Left forelimb (tissue), 1 donor: ENCODE measurements at regions not wholly inside any gene's neighbourhood (a gene's known extent, or its start where the extent isn't known, plus 50 kb on each side); places are given as distances from the start of the nearest gene placed in this dataset.

ENCODE experiments used
- DNase-seq: peaks from one replicate; pipeline ENCODE4 v3.0.0-alpha.2; 2018; ENCODE audit warnings: low spot score

DNA sequence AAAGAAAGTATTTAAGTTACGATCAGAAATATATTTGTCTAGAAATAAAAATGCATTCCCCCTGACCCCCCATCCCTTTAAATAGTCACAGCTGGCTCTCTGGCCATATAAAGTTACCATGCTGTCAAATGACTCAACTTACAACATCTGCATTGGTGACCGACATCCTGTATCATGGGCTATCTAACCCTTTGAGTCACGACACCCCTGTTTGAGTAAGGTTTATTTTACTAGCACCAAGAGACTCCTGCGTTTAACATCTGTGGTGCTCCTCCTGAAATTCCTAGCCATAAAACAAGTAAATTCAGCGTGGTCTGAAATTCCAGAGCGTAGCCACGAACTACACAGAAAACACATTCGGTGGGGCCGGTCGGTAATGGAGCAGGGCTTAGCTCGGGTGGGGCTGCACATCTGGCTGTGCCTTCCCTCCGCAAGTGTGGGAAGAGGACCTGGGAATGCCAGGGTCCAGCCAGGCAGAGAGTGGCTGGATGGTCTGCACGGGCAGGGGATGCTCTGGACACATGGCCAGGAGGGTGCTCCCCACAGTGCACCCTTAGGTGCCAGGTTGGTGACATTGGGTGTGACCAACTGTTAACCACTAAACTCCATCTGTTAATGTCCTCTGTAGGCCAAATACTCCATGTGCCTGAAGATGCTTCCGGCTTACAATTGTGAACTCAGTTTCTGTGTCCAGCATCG lies 53.0 kb upstream of the CLDN14 start:
- no peak for DNase-seq

DNA sequence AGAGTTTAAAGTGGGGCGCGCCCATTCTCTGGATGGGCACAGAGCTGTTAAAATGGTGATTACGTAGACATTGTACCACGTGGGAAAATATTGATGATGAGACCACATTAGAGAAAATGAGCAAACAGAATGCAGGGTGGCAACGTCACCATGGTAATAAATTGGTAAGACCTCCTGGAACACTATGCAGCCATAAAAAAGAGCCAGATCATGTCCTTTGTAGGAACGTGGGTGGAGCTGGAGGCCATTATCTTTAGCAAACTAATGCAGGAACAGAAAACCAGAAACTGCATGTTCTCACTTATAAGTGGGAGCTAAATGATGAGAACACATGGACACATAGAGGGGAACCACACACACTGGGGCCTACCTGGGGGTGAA lies 53.5 kb upstream of the CLDN14 start:
- DNase-seq, result no peak

DNA sequence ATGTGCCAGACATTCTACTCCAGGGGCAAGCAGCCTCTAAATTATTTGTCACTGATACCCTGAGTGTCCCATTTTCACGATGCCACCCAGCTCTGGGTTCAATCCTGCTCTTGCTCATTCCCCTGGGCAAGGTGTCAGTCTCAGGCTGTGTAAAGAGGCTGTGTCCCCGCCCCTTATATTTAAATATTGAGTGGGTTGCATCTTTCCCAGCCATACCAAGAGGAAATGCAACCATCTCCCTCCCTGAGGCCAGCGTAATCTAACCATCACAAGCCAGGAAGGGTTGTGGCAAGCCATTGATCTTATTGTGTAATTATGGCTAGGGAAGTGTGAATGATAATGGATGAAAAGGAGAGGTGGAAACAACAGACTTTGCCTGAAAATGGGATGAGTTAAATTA lies 54.7 kb upstream of the CLDN14 start:
- DNase-seq, result no peak

DNA sequence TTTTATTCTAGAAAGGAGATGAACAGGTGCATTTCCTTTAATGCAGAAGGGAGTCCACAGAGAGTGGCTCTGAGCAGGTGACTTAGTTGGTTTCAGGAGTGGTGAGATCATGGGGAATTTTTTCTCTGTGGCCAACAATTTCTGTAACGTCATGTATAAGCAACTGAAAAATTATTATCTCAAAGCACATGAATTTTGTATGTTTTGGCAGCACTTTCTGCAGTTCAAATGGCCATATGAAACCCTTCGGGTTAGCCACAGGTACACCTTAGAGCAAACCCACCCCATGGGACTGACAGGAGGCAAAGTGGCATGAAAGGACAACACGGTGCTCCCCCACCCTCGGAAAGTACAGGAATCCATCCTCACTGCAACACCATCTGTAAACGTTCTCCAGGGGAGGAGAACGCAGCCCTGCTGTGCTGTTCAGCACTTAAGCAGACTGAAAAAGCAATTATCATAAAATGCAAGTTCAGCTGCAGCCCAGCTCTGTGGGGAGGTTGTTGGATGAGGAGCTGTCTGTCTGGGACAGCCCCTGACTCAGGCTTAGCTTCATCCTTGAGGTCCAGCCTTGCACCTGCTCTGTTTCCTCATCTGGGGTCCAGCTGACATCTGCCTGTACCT lies 55.8 kb upstream of the CLDN14 start:
- no peak for DNase-seq

DNA sequence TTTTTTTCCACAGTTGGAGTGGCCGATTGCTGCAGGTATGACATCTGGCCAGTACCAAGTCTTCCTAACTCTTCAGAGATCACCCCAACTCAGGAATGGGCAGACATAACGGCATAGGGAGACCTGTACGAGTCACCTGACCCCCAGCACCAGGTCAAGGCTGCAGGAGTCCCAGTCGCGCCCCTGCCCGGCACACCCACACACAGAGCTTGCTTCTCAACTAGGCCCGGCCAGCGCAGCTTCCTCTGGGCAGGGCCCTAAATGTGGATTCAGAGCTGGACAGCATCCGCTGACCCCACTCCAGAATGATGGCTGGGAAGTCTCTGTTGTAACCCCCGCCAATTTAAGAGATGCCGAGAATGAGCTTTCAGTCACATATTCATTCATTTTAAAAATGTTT lies 58.8 kb upstream of the CLDN14 start:
- no peak for DNase-seq

DNA sequence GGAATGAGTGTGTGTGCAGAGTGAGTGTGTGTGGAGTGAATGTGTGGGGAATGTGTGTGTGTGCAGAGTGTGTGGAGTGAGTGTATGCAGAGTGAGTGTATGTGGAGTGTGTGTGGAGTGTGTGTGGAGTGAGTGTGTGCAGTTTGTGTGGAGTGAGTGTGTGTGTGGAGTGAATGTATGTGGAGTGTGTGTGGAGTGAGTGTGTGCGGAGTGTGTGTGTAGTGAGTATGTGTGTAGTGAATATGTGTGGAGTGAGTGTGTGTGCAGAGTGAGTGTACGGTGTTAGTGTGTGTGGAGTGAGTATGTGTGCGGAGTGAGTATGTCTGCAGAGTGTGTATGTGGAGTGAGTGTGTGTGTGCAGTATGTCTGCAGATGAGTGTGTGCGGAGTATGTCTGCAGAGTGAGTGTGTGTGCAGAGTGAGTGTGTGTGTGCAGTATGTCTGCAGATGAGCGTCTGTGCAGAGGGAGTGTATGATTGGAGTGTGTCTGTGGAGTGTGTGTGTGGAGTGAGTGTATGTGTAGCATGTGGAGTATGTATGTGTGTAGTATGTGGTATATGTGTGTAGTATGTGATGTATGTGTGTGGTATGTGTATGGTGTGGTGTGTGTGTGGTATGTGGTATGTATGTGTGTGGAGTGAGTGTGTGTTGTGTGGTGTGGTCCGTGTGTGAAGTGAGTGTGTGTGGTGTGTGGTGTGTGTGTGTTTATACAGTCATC lies 59.7 kb upstream of the CLDN14 start:
- DNase-seq, result no peak

DNA sequence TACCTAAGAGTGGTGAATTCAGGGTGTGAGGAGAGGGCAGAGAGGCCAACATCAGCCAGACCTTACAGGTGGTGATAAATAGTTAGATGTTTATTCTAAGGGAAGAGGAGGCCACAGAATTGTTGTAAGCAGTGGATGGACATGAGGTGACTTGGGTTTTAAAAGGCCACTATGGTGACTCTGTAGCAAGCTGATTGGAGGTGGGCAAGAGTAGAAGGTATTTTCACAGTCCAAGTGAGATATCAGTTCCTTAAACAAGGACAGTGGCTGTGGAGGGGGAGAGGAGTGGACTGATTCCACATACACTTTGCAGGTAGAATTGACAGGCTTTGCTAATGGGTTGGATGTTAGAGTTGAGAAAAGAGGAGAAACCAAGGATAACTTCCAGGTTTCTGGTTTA lies 60.8 kb upstream of the CLDN14 start:
- DNase-seq, result no peak

DNA sequence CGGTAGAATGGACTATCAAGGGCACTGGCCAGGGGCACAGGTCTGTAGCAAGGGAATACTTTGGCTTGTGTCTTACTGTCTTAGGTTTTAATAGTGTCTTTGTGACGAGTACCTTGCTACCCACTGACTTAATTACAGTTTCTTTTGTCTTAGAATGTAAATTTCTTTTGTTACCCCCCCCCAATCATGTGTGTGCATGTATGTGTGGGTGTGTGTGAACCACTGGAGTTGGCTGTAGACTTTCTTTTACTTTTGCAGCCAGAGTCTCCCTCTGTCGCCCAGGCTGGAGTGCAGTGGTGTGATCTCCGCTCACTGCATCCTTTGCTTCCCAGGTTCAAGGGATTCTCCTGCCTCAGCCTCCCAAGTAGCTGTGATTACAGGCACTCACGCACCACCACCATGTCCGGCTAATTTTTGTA lies 61.8 kb upstream of the CLDN14 start:
- no peak for DNase-seq

DNA sequence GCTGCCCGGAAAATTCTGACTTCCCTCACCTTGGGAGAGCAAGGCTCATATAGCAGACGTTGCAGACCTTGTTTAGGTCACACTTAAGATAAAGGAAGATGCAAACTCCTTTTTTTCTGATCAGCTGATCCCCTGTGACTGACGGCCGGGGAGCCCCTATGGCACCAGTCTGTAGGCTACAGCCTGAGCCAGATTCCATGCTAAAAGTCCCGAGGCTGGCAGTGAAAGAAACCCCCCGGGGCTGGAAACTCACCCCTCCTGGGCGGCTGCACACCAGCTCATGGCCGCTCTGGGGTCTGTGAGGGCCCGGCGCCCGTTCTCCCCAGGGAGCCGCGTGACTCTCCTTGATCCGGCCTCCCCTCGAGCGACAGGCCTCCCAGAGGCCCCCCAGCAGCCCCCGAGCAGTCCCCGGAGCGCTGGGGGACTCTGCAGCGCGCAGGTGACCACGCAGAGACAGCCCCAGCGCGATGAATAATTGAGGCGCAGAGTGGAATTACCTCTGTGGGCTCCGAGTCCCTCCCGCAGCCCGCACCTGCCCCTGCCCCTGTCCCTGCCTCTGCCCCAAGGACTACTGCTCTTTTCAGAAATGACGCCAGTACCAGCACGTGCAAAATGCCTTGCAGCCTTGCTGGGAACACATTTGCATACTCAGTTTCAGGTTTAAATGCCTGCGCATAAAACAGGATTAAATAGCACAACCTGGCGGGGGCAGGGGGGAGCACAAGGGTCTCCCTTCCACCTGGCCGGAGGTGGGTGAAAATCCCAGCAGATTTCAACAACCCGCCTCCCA lies 62.6 kb upstream of the CLDN14 start:
- no peak for DNase-seq

DNA sequence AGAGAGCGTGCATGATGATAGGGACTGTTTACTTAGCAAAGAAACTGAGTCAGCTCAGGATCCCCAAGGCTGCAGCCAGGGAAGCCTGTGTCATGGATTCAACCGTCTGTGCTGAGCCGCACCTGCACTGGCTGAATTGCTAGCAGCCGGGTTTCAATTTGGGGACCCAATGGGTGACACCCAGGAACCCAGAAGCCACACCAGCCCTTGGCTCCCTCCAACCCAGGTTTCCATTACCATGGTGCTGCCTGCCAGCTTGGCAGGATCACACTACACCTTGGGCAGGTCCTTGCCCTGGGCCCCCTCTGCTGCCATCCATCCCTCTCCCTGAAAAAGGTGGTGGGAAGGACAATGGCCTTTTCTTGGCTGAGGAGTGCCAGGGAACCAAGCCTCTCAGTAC lies 64.0 kb upstream of the CLDN14 start:
- no peak for DNase-seq

DNA sequence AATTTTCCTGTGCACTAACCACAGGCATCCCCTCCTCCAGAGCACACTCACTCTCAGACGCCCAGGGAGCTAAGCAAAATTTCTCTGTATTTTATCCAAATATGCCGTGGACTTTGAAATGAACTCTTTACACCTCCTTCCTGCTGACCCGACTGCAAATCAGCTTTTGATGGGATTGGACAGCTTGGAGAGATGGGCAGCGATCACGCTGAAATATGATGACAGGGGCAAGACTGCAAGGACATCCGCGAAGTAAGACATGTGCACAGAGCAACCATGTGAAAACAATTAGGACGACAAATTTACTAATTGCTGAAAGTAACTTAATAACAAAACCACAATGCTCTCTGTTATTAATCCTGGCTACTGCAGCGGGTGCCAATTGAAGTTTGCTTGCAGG lies 64.6 kb upstream of the CLDN14 start:
- DNase-seq, result peak; percentile 23

DNA sequence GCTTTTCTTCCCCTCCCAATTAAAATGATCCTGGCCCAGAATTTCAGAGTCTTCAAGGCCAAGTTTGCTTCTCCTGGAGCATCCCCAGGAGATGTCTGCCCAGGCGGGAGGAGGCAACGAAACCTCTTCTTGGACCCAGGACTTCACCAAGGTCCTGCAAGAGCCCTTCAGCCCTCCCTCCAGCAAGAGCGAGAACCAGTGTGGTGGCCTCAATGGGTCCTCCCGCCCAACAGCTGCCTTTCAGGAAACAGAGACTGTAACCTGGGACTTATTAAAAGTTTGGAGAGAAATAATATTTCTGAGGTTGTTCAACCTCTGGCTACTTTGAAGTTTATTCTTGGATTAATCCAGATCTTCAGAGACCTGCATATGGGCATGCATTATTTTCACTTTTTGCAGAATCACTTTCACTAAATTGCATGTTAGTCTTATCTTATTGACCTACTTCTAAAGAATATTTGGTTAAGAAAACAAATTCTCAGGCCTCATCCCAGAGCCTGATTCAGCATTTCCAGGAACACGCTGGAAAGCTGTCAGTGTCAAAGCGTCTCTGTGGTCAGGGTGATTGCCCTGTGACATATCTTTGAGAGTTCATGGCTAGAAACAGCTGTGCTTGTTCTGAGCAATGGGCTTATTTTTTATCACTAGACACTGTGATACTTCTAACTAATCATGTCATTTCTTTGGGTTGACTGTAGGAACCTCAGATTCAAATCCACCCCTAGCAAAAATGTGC lies 66.0 kb upstream of the CLDN14 start:
- peak; percentile 45 for DNase-seq

DNA sequence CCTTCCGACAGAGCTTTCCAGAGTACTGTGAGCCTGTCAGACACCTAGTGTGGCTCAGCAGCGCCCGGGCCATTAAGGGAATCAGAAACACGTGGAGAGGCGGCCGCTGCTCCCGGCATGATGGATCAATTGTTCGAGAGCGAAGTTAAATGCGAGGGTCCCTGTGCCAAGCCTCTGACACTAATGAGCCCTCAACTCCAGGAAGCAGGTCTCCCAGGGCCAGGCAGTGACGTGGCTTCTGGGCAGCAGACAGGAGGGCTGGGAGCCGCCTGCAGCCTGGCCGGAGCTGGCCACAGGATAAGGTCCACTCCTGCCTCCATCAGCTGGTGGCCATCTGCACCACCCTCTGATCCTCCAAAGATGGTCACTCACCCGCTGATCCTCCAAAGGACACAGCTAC lies 67.5 kb upstream of the CLDN14 start:
- peak; percentile 52 for DNase-seq

DNA sequence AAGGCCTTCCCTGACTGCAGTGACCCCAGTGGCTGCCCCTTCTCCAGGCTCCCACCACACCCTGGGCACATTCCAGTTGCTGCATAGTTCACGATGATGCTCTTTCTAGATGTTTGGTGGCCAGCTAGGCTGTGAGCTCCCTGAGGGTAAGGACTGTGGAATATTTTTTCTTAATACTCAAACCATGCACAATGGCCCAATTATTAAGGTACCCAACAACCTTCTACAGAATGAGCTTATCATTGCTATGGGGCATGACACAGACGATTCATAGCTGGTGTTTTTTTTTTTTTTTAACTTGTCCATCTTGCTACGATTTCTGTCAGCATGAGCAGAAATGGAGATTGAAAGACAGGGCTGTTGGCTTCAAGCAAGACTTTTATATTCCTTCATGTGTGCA lies 68.9 kb upstream of the CLDN14 start:
- no peak for DNase-seq

DNA sequence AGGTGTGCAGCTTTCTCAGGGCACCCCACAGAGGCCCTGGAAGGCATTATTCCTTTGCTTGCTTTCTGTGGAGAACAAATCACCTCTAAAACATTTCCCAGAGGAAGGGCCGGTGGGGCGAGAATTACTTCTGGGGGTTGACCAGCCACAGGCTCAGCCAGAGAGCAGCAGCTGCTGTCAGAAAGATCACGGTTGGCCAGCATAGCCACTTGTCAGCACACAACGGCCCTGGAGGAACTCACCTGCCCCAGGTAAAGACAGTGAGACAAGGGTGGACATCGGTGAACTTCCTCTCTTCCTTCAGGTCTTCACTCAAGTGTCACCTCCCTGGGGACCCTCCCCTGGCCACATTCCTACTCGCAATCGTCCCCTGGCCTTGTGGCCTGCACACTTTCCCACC lies 69.5 kb upstream of the CLDN14 start:
- peak; percentile 57 for DNase-seq

DNA sequence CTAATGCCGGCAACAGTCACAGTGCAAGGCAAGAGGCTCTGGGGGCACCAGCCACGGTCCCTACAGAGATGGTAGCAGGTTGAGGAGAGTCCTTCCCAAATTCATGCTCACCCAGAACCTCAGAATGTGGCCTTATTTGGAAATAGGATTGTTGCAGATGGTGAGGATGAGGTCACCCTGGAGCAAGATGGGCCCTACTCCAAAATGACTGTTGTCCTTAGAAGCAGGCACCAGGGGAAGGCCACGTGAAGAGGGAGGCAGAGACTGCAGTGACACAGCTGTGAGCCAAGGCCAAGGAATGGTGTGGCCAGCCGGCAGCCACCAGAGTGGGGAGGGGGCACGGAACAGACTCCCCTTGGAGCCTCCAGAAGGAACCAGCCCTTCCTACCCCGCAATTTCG lies 70.8 kb upstream of the CLDN14 start:
- no peak for DNase-seq

DNA sequence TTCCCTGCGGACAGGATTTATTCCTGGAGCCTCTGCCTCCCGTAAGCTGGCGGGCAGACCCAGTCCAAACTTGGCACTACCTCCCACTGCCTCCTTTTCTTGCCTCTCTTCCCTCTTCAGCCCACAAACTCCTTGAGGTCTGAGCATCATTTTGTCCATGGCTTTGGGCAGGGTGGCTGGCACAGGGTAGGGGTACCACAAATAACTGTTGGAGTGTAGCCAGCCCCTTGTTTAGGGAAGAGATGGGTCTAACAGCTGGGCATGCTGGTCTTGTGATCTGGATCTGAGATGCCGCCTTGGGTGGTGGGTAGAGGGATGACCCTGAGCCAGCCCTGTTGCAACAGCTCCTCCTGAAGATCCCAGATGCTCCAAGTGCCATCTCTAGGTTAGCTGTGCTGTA lies 71.4 kb upstream of the CLDN14 start:
- DNase-seq, result no peak

DNA sequence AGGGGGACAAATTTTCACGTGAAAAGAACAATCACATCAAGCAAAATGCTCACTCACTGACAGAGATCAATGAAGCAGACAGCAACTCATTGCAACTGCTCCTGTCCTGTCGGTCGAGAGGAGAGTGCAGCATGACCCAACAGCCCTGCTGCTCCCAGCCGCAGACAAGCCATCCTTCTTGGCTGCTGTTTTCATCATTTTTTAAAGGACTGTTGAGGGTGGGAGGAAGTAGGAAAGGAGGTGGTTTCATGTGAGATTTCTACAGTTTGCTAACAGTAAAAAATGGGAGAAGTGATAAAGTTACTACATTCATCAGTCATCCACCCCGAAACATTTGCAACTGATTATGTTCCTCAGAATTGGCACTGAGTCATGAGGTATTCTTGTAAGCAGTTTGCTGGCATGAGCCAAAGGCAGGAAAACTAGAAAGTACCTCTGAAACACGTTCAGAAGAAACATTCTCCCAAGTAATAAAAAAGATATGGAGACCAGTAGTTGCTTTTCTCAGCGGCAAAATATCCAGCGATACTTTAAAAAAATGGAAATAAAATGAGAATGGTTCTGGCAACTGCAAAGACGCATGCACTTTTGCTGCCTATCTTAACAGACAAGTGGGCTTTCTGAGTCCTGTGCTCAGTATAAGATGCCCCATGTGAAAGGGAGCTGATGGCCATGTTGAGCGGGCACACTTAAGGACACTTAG lies 72.0 kb upstream of the CLDN14 start:
- DNase-seq, result no peak

DNA sequence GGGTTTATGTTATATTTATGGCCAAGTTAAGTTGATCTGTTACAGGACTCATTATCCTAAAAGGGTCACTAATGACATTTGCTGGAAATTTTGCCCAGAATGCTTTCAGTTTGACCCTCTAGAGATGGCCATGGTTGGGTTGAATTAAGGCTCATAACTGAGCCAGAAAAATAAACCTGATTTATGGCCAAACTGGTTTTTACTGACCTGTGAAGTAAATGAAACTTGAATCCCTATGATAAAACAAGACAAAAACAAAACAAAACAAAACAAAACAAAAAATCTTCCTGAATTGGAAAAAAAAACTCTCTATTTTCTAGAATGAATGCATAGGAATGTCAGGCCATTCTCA lies 72.5 kb upstream of the CLDN14 start:
- no peak for DNase-seq

DNA sequence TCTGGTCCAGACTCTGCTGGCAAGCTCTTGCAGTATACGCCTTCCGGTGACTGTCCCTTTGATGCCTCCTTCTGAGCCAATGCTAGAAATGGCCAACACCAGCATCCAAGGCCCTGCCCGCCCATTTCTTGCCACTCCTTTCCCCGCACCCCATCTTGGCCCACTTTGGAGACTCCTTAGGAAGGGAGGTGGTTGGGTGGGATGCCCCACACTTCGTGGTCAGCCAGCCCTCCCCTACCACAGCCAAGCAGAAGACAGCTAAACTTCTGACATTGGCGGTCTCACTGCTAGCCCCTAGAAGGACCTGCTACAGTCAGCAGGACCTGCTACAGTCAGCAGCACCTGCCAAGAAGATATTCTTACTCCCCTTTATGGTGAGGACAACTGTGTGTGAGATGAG lies 73.5 kb upstream of the CLDN14 start:
- DNase-seq, result no peak

DNA sequence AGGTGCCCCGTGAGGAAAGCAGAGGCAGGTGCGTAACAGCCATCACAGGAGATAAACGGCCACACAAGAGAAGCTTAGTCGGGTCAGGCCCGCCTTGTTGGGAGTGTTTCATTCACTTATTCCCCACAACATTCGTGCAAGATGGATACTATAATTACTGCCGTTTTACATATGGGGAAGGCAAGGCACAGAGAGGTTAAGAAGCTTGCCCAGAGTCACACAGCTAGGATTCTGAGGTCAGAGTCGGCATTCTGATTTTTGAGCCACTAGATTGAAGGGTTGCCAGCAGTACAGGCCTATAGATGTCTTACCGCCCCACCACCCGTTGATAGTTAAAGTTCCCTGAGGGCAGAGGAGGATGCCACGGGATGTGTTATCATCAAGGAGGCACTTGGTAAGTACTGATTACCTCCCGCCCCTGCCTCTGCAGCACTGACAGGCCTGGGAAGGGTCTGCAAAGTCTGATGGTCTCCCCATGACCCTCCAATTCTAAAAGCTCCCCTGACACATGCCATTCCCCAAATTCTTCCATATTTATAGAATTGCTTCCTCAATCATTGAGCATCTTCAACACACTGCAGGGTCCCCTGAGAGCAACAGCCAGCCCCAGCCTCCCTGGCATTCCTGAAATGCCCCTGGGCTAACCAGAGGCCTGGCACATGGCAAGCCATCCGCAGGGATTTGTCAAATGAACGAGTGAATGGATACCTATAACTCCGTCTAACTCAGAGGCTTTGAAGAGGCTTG lies 74.7 kb upstream of the CLDN14 start:
- no peak for DNase-seq
